HG02798 (cell line): ENCODE measurements at regions not wholly inside any gene's neighbourhood (a gene's known extent, or its start where the extent isn't known, plus 50 kb on each side); places are given as distances from the start of the nearest gene placed in this dataset.

Experiments
- ATAC-seq: cut with Tn5 transposase; IDR thresholded peaks from one replicate; pipeline ENCODE4 v1.9.1; 2021; ENCODE audit warnings: mild to moderate bottlenecking; ENCODE audit not compliant: unreplicated experiment, poor library complexity

GRCh38 chr6:145339089-145339488, 396.2 kb downstream of the EPM2A start:
- ATAC-seq = no peak

GRCh38 chr6:145340256-145340655, 395.1 kb downstream of the EPM2A start:
- ATAC-seq = no peak

GRCh38 chr6:145345094-145345493, 390.2 kb downstream of the EPM2A start:
- ATAC-seq = no peak

- ATAC-seq = no peak
Measured at GRCh38 chr6:145347216-145347615, 388.1 kb downstream of the EPM2A start.

- peak; percentile 78 for ATAC-seq
Measured at GRCh38 chr6:145349950-145350510, 385.3 kb downstream of the EPM2A start.

GRCh38 chr6:145350928-145351327, 384.4 kb downstream of the EPM2A start:
- no peak for ATAC-seq

GRCh38 chr6:145352382-145353080, 382.8 kb downstream of the EPM2A start:
- no peak for ATAC-seq

GRCh38 chr6:145360865-145361264, 374.5 kb downstream of the EPM2A start:
- no peak for ATAC-seq

- ATAC-seq = peak; percentile 47
Measured at GRCh38 chr6:145367149-145367548, 368.2 kb downstream of the EPM2A start.

GRCh38 chr6:145368075-145368474, 367.2 kb downstream of the EPM2A start:
- ATAC-seq = no peak

- ATAC-seq = no peak
Measured at GRCh38 chr6:145370559-145370958, 364.8 kb downstream of the EPM2A start.

- peak; percentile 97 for ATAC-seq
Measured at GRCh38 chr6:145372671-145373151, 362.6 kb downstream of the EPM2A start.

GRCh38 chr6:145373826-145374225, 361.5 kb downstream of the EPM2A start:
- no peak for ATAC-seq

- no peak for ATAC-seq
Measured at GRCh38 chr6:145374570-145374969, 360.8 kb downstream of the EPM2A start.

- ATAC-seq = no peak
Measured at GRCh38 chr6:145375502-145375901, 359.8 kb downstream of the EPM2A start.

GRCh38 chr6:145380186-145380585, 355.1 kb downstream of the EPM2A start:
- no peak for ATAC-seq

- no peak for ATAC-seq
Measured at GRCh38 chr6:145381941-145382340, 353.4 kb downstream of the EPM2A start.

- ATAC-seq = no peak
Measured at GRCh38 chr6:145383428-145383827, 351.9 kb downstream of the EPM2A start.

GRCh38 chr6:145384503-145384902, 350.8 kb downstream of the EPM2A start:
- ATAC-seq = no peak

- no peak for ATAC-seq
Measured at GRCh38 chr6:145396499-145396898, 338.8 kb downstream of the EPM2A start.

GRCh38 chr6:145400508-145400907, 334.8 kb downstream of the EPM2A start:
- no peak for ATAC-seq

GRCh38 chr6:145405006-145405551, 330.2 kb downstream of the EPM2A start:
- ATAC-seq = no peak
